GM23248 (cell line): ENCODE measurements at regions not wholly inside any gene's neighbourhood (a gene's known extent, or its start where the extent isn't known, plus 50 kb on each side); places are given as distances from the start of the nearest gene placed in this dataset.

Experiments used
- EZH2 ChIP-seq: fragments of 200-600 bp; sonication (generic); IDR thresholded peaks from 2 replicates; pipeline ENCODE4 v1.6.1; 2018; ENCODE audit warnings: antibody characterized with exemption, mild to moderate bottlenecking; ENCODE audit not compliant: insufficient read depth, poor library complexity, severe bottlenecking
- EZH2phosphoT487 ChIP-seq: fragments of 200-600 bp; sonication (generic); IDR thresholded peaks from 2 replicates; pipeline ENCODE4 v1.6.1; 2018; ENCODE audit warnings: antibody characterized with exemption, moderate library complexity, mild to moderate bottlenecking, low read depth; ENCODE audit not compliant: insufficient read depth

DNA sequence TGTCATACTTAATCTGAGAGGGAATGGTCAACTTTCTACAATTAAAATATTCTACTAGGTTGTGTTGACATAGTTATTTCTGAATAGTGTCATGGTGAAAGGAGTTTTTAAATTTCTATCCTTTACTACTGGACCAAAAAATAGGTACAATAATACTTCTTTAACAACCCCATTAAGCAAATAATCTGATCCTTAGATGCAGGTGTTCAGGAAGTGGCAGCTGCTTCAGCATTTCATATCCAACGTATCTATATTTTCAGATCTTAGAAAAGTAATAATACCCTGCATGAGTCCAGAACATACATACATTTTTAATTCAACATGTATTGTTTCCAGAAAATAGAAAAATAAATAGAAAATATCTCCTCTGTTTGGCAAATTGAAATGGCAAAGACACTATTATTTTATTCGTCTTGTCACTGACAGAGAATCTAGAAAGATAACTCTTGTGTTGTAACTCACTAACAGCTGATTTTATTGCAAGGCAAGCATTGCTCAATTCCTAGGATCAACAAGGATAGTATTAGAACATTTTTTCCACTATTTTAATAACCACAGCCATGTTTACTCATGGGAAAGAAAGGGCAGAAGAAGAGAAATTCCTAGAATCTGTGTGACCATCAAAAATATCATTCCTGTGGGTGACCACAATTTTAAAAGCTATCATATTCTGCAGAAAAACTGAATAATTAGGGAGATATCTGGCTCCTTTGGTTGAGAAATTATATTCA is 159.3 kb upstream of the CNTNAP2 start:
- TF ChIP-seq EZH2: no peak
- no peak for TF ChIP-seq EZH2phosphoT487
